OCI-LY3 (cell line): ENCODE measurements at regions not wholly inside any gene's neighbourhood (a gene's known extent, or its start where the extent isn't known, plus 50 kb on each side); places are given as distances from the start of the nearest gene placed in this dataset.

Experiments used
- H2AFZ ChIP-seq: fragments of 200-600, 300-600 bp; shearing (Covaris generic); 2 replicates; pipeline ENCODE4 v1.6.0; 2014; ENCODE audit warnings: antibody characterized with exemption, low read depth, low read length
- H3K27ac ChIP-seq: fragments of 200-600, 300-600 bp; sonication (generic); 2 replicates; pipeline ENCODE4 v1.5.1; 2014; ENCODE audit warnings: mild to moderate bottlenecking, low read length, moderate library complexity, mixed read lengths
- H3K27me3 ChIP-seq: fragments of 200-600, 300-600 bp; sonication (generic); 2 replicates; pipeline ENCODE4 v1.6.1; 2014; ENCODE audit warnings: low read depth, low read length, mixed read lengths
- H3K36me3 ChIP-seq: fragments of 200-600, 300-600 bp; sonication (generic); replicated peaks from 2 replicates; pipeline ENCODE3; 2014; ENCODE audit warnings: low read depth, low read length, mixed read lengths
- H3K4me1 ChIP-seq: fragments of 300-600, 200-600 bp; sonication (generic); 2 replicates; pipeline ENCODE4 v1.6.1; 2014; ENCODE audit warnings: low read length, mixed read lengths
- H3K4me2 ChIP-seq: fragments of 200-600, 300-600 bp; sonication (generic); 2 replicates; pipeline ENCODE4 v1.6.1; 2014; ENCODE audit warnings: low read length, mixed read lengths
- H3K4me3 ChIP-seq: fragments of 300-600, 200-600 bp; sonication (generic); 2 replicates; pipeline ENCODE4 v1.5.1; 2014; ENCODE audit warnings: antibody characterized with exemption, mild to moderate bottlenecking, low read length, moderate library complexity
- H3K79me2 ChIP-seq: fragments of 300-600, 200-600 bp; shearing (Covaris generic); 2 replicates; pipeline ENCODE4 v1.6.1; 2014; ENCODE audit warnings: mild to moderate bottlenecking, low read length, mixed read lengths
- H3K9ac ChIP-seq: fragments of 300-600, 200-600 bp; shearing (Covaris generic); 2 replicates; pipeline ENCODE4 v1.6.0; 2014; ENCODE audit warnings: mild to moderate bottlenecking, low read length, moderate library complexity
- H3K9me3 ChIP-seq: fragments of 200-600, 300-600 bp; shearing (Covaris generic); 2 replicates; pipeline ENCODE4 v1.6.1; 2014; ENCODE audit warnings: low read length, mixed read lengths; ENCODE audit not compliant: insufficient read depth
- H4K20me1 ChIP-seq: fragments of 200-600, 300-600 bp; sonication (generic); 2 replicates; pipeline ENCODE4 v1.6.1; 2016; ENCODE audit warnings: low read length, mixed read lengths; ENCODE audit not compliant: insufficient read depth
- CTCF ChIP-seq: fragments of 200-600, 300-600 bp; sonication (generic); IDR thresholded peaks from 2 replicates; pipeline ENCODE4 v1.5.1; 2014; ENCODE audit warnings: antibody characterized with exemption, low read length, low read depth
- EZH2phosphoT487 ChIP-seq: fragments of 200-600 bp; shearing (Covaris generic); IDR thresholded peaks from 2 replicates; pipeline ENCODE4 v1.6.1; 2018; ENCODE audit warnings: antibody characterized with exemption, mixed run types, low read depth

DNA sequence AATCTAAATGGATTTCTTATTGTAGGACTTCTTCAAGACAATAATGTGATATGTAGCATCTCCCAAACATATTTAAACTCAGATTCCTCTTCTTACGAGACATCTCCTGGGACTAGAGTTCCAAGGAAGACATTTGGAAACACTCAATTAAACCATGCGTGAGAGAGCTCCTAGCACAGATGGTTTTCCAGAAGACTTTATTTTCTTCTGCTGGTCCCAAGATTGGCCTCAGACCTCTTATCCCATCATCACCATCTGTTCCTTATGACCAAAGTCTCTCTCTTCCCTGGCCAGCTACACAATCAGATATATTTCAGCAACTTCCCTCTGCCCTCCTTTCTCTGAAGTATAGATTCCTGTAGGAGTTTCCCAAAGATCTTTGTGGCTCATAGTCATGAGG, 93.2 kb upstream of the JARID2 start:
- H3K27ac ChIP-seq, result no peak overlapping the region
- H3K9me3 ChIP-seq, result no peaks in the 10 kb centered on the region
- H3K9ac ChIP-seq, result no peak overlapping the region
- H3K79me2 ChIP-seq, result no peaks in the 10 kb centered on the region
- TF ChIP-seq EZH2phosphoT487 (no peak), CTCF (no peak)
- H3K27me3 ChIP-seq, result no peaks in the 10 kb centered on the region
- H3K4me1 ChIP-seq, result peaks cover 30% of the 10 kb centered on the region
- H2AFZ ChIP-seq, result no peak overlapping the region
- H3K4me3 ChIP-seq, result no peak overlapping the region
- H3K4me2 ChIP-seq, result no peak overlapping the region
- H4K20me1 ChIP-seq, result no peaks in the 10 kb centered on the region
- no peaks in the 10 kb centered on the region for H3K36me3 ChIP-seq

GRCh38 chr6:15153191-15153590, 92.7 kb upstream of the JARID2 start:
- peaks cover 27% of the 10 kb centered on the region for H3K4me1 ChIP-seq
- no peak overlapping the region for H3K4me3 ChIP-seq
- no peak overlapping the region for H3K27ac ChIP-seq
- H4K20me1 ChIP-seq, result no peaks in the 10 kb centered on the region
- no peak overlapping the region for H3K9ac ChIP-seq
- no peaks in the 10 kb centered on the region for H3K36me3 ChIP-seq
- TF ChIP-seq CTCF, result no peak
- no peak for TF ChIP-seq EZH2phosphoT487
- H3K27me3 ChIP-seq, result no peaks in the 10 kb centered on the region
- no peak overlapping the region for H2AFZ ChIP-seq
- no peaks in the 10 kb centered on the region for H3K79me2 ChIP-seq
- no peak overlapping the region for H3K4me2 ChIP-seq
- H3K9me3 ChIP-seq, result no peaks in the 10 kb centered on the region

DNA sequence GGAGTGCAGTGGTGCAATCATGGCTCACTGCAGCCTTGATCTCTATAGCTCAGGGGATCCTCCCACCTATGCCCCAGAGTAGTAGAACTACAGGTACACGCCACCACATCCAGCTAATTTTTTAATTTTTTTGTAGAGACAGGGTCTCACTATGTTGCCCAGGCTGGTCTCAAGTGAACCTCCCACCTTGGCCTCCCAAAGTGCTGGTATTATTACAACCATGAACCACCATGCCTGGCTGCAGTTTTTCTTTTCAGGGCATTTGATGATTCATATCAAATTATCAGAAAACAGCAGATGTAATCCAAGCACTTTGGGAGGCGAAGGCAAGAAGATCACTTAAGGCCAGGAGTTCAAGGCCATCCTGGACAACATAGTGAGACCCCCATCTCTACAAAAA, 88.4 kb upstream of the JARID2 start:
- Histone ChIP-seq H3K36me3 (no peaks in the 10 kb centered on the region), H3K27ac (no peak overlapping the region), H3K79me2 (no peaks in the 10 kb centered on the region), H3K4me1 (no peaks in the 10 kb centered on the region), H3K4me2 (no peak overlapping the region), H3K27me3 (no peaks in the 10 kb centered on the region), H3K4me3 (no peak overlapping the region), H3K9ac (no peak overlapping the region), H2AFZ (no peak overlapping the region), H3K9me3 (no peaks in the 10 kb centered on the region), H4K20me1 (no peaks in the 10 kb centered on the region)
- TF ChIP-seq CTCF (no peak), EZH2phosphoT487 (no peak)

GRCh38 chr6:15158821-15159619, 86.8 kb upstream of the JARID2 start:
- Histone ChIP-seq H3K4me2 (no peak overlapping the region), H3K4me1 (no peaks in the 10 kb centered on the region), H3K79me2 (no peaks in the 10 kb centered on the region), H3K36me3 (no peaks in the 10 kb centered on the region), H4K20me1 (no peaks in the 10 kb centered on the region), H3K27me3 (no peaks in the 10 kb centered on the region), H3K9ac (no peak overlapping the region), H3K4me3 (no peak overlapping the region), H3K9me3 (no peaks in the 10 kb centered on the region), H2AFZ (no peak overlapping the region), H3K27ac (no peak overlapping the region)
- TF ChIP-seq EZH2phosphoT487 (no peak), CTCF (no peak)
